Stimulated activated CD4-positive, alpha-beta T cell treated with anti-CD3 and anti-CD28 coated beads, Interleukin-15, amount 100 ng/mL, for 24 hours (primary cell): ENCODE measurements at regions not wholly inside any gene's neighbourhood (a gene's known extent, or its start where the extent isn't known, plus 50 kb on each side); places are given as distances from the start of the nearest gene placed in this dataset.

Experiments
- DNase-seq: peaks from one replicate; pipeline ENCODE4 v3.0.0-alpha.2; 2020

- no peak for DNase-seq
Observed at GRCh38 chr1:201690528-201690927, 138.4 kb upstream of the IPO9 start.

- no peak for DNase-seq
Observed at GRCh38 chr1:201691716-201692554, 137.0 kb upstream of the IPO9 start.

GRCh38 chr1:201692555-201693394 lies 136.2 kb upstream of the IPO9 start:
- DNase-seq = no peak

- no peak for DNase-seq
Observed at GRCh38 chr1:201693890-201694607, 134.9 kb upstream of the IPO9 start.

- DNase-seq = no peak
Observed at GRCh38 chr1:201694608-201695335, 134.2 kb upstream of the IPO9 start.

- no peak for DNase-seq
Observed at GRCh38 chr1:201695607-201696006, 133.3 kb upstream of the IPO9 start.

- no peak for DNase-seq
Observed at GRCh38 chr1:201696217-201696761, 132.7 kb upstream of the IPO9 start.

- DNase-seq = no peak
Observed at GRCh38 chr1:201697174-201697573, 131.8 kb upstream of the IPO9 start.

- DNase-seq = no peak
Observed at GRCh38 chr1:201701831-201702230, 127.1 kb upstream of the IPO9 start.

- no peak for DNase-seq
Observed at GRCh38 chr1:201702936-201703335, 126.0 kb upstream of the IPO9 start.

- DNase-seq = peak; percentile 81
Observed at GRCh38 chr1:201703621-201704438, 125.1 kb upstream of the IPO9 start.

GRCh38 chr1:201704439-201704792 lies 124.5 kb upstream of the IPO9 start:
- no peak for DNase-seq

- no peak for DNase-seq
Observed at GRCh38 chr1:201705389-201705788, 123.6 kb upstream of the IPO9 start.

GRCh38 chr1:201706109-201706508 lies 122.8 kb upstream of the IPO9 start:
- DNase-seq = no peak

GRCh38 chr1:201707027-201707426 lies 121.9 kb upstream of the IPO9 start:
- no peak for DNase-seq

GRCh38 chr1:201707656-201708055 lies 121.3 kb upstream of the IPO9 start:
- DNase-seq = no peak

GRCh38 chr1:201708085-201708512 lies 120.9 kb upstream of the IPO9 start:
- DNase-seq = no peak

- DNase-seq = no peak
Observed at GRCh38 chr1:201708691-201709090, 120.3 kb upstream of the IPO9 start.

- peak; percentile 74 for DNase-seq
Observed at GRCh38 chr1:201709564-201710295, 119.2 kb upstream of the IPO9 start.
